ENCODE measurements at regions not wholly inside any gene's neighbourhood (a gene's known extent, or its start where the extent isn't known, plus 50 kb on each side); places are given as distances from the start of the nearest gene placed in this dataset.

DNA sequence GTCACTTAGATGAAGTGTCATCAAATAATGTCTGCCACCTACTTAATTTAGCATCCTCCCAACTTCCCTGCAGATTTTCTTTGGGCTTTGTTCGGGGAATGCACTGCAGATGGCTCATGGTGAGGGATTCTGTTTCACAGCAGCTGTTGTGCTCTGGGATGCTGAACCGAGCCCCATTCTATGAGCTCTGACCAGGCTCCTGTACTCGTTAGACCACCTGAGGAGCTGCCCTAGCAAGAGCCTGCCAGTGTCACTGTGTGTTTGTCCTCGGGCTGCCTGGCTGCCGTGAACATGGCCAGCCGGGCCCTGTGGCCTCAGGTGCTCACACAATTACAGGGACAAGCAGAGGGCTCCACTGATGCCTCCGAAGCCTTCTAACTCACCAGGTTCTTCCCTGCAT is 238.8 kb upstream of the ECI2 start:
- TF ChIP-seq, protein P1, sequence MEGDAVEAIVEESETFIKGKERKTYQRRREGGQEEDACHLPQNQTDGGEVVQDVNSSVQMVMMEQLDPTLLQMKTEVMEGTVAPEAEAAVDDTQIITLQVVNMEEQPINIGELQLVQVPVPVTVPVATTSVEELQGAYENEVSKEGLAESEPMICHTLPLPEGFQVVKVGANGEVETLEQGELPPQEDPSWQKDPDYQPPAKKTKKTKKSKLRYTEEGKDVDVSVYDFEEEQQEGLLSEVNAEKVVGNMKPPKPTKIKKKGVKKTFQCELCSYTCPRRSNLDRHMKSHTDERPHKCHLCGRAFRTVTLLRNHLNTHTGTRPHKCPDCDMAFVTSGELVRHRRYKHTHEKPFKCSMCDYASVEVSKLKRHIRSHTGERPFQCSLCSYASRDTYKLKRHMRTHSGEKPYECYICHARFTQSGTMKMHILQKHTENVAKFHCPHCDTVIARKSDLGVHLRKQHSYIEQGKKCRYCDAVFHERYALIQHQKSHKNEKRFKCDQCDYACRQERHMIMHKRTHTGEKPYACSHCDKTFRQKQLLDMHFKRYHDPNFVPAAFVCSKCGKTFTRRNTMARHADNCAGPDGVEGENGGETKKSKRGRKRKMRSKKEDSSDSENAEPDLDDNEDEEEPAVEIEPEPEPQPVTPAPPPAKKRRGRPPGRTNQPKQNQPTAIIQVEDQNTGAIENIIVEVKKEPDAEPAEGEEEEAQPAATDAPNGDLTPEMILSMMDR (IDR thresholded peaks at IDR 0.05; ENCODE audit: low read length) = no peak
- no peak for TF ChIP-seq EZH2 (IDR thresholded peaks at IDR 0.05; ENCODE audit: borderline replicate concordance, low read length)

All from OCI-LY1 (cell line).